ENCODE measurements at regions not wholly inside any gene's neighbourhood (a gene's known extent, or its start where the extent isn't known, plus 50 kb on each side); places are given as distances from the start of the nearest gene placed in this dataset.

DNA sequence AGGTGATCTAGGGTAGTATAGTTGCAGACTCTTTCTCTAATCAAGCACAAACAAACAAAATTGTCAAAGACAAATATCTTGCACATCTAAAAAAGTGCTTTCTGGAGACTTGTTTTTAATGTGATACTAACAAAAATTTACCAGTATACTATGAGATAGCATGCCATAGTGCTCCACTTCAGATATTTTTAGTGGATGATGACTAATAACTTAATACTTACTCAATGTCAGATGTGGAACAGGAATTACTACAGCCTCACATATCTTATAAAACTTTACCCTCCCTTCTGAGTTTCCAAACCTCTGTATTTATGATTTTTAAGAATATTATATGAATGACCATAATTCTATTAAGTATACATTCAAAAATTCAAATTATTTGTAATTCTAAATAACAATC, 1162.0 kb upstream of the SLC39A10 start:
- Histone ChIP-seq H3K9me3 (replicated peaks; ENCODE audit: insufficient read depth, low read length) (no peaks in the 10 kb centered on the region), H3K4me3 (ENCODE audit: low read length) (no peak overlapping the region), H3K27ac (ENCODE audit: low read length) (no peak overlapping the region), H2AFZ (ENCODE audit: low read length) (no peak overlapping the region), H4K20me1 (ENCODE audit: insufficient read depth, low read length) (no peaks in the 10 kb centered on the region), H3K79me2 (ENCODE audit: low read length) (no peaks in the 10 kb centered on the region), H3K4me1 (ENCODE audit: low read length) (no peaks in the 10 kb centered on the region), H3K4me2 (ENCODE audit: low read depth, low read length) (no peak overlapping the region), H3K36me3 (replicated peaks; ENCODE audit: insufficient read depth, low read length) (no peaks in the 10 kb centered on the region), H3F3A (ENCODE audit: insufficient read depth, low read length) (no peaks in the 10 kb centered on the region), H3K27me3 (replicated peaks; ENCODE audit: insufficient read depth, low read length) (no peaks in the 10 kb centered on the region), H3K9me2 (replicated peaks; ENCODE audit: insufficient read depth, low read length) (no peaks in the 10 kb centered on the region), H3K9ac (ENCODE audit: low read length) (no peak overlapping the region)
- no peak for DNase-seq
- TF ChIP-seq EZH2 (optimal IDR thresholded peaks at IDR 0.05; ENCODE audit: low read depth, low read length) = no peak
- TF ChIP-seq, protein P1, sequence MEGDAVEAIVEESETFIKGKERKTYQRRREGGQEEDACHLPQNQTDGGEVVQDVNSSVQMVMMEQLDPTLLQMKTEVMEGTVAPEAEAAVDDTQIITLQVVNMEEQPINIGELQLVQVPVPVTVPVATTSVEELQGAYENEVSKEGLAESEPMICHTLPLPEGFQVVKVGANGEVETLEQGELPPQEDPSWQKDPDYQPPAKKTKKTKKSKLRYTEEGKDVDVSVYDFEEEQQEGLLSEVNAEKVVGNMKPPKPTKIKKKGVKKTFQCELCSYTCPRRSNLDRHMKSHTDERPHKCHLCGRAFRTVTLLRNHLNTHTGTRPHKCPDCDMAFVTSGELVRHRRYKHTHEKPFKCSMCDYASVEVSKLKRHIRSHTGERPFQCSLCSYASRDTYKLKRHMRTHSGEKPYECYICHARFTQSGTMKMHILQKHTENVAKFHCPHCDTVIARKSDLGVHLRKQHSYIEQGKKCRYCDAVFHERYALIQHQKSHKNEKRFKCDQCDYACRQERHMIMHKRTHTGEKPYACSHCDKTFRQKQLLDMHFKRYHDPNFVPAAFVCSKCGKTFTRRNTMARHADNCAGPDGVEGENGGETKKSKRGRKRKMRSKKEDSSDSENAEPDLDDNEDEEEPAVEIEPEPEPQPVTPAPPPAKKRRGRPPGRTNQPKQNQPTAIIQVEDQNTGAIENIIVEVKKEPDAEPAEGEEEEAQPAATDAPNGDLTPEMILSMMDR (IDR thresholded peaks at IDR 0.05; ENCODE audit: low read length) = no peak
- TF ChIP-seq EZH2phosphoT487 (IDR thresholded peaks at IDR 0.05; ENCODE audit: low read length) = no peak

DNA sequence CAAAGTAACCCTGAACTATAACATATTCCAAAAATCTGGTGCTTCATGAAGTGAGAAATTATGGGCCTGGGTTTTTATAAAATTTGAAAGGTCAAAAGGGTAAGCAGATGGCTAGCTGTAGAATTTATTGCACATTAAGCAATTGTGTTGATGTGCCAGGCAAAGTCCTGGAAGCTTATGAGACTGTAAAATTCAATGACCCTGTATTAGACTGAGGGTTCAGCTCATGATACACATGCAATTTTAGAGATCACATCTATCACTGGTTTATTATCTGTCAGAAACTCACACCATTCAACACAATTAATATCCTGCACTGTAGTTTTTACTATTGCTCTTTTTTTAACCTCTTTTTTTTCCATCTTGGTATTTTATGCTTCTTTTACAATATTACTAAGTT, 1162.6 kb upstream of the SLC39A10 start:
- H3K4me1 ChIP-seq (ENCODE audit: low read length) = no peaks in the 10 kb centered on the region
- H3K4me3 ChIP-seq (ENCODE audit: low read length) = no peak overlapping the region
- H3K9me3 ChIP-seq (replicated peaks; ENCODE audit: insufficient read depth, low read length) = no peaks in the 10 kb centered on the region
- H3K9me2 ChIP-seq (replicated peaks; ENCODE audit: insufficient read depth, low read length) = no peaks in the 10 kb centered on the region
- TF ChIP-seq, protein P1 (IDR thresholded peaks at IDR 0.05; ENCODE audit: low read length) = no peak
- TF ChIP-seq EZH2 (optimal IDR thresholded peaks at IDR 0.05; ENCODE audit: low read depth, low read length) (no peak), EZH2phosphoT487 (IDR thresholded peaks at IDR 0.05; ENCODE audit: low read length) (no peak)
- no peak overlapping the region for H2AFZ ChIP-seq (ENCODE audit: low read length)
- H3K4me2 ChIP-seq (ENCODE audit: low read depth, low read length) = no peak overlapping the region
- H3K9ac ChIP-seq (ENCODE audit: low read length) = no peak overlapping the region
- no peaks in the 10 kb centered on the region for H4K20me1 ChIP-seq (ENCODE audit: insufficient read depth, low read length)
- no peaks in the 10 kb centered on the region for H3F3A ChIP-seq (ENCODE audit: insufficient read depth, low read length)
- H3K27ac ChIP-seq (ENCODE audit: low read length) = no peak overlapping the region
- no peaks in the 10 kb centered on the region for H3K79me2 ChIP-seq (ENCODE audit: low read length)
- H3K27me3 ChIP-seq (replicated peaks; ENCODE audit: insufficient read depth, low read length) = no peaks in the 10 kb centered on the region
- H3K36me3 ChIP-seq (replicated peaks; ENCODE audit: insufficient read depth, low read length) = no peaks in the 10 kb centered on the region
- DNase-seq = no peak

DNA sequence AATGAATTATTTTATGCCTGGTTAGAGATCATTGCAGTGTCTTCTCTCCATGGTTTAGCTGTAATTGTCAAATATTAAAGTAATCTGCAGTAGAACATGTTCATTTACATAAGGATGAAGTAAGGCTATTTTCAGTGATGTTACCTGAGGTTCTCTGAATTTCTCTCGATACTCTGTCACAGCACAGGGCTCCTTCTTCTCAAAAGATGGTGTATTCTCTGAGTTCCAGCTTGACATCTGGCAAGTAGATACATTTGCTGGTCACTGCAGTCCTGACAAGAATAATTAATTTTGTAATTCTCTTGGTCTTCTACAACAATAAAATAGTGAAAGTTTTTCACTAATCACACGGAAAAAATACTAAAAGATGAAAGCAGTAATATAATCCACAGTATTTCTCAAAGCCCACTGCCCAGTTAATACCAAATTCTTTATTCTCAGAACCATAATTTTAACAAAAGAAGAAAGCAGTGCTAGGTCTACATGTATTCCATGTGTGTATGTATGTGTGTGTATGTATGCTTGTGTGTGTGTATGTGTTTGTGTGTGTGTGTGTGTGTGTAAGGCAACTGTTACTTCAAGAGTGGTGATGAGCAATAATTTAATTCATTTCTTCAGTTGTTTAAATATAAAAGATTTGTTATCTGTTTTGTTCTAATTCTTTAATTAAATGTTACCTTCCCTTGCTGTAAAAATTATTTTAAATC, 1165.5 kb upstream of the SLC39A10 start:
- H2AFZ ChIP-seq (ENCODE audit: low read length) = no peak overlapping the region
- H3K27ac ChIP-seq (ENCODE audit: low read length) = no peak overlapping the region
- H3K79me2 ChIP-seq (ENCODE audit: low read length) = no peaks in the 10 kb centered on the region
- H3K9me3 ChIP-seq (replicated peaks; ENCODE audit: insufficient read depth, low read length) = no peaks in the 10 kb centered on the region
- H3F3A ChIP-seq (ENCODE audit: insufficient read depth, low read length) = no peaks in the 10 kb centered on the region
- no peak overlapping the region for H3K4me2 ChIP-seq (ENCODE audit: low read depth, low read length)
- H3K4me1 ChIP-seq (ENCODE audit: low read length) = no peaks in the 10 kb centered on the region
- DNase-seq = no peak
- H3K36me3 ChIP-seq (replicated peaks; ENCODE audit: insufficient read depth, low read length) = no peaks in the 10 kb centered on the region
- TF ChIP-seq EZH2phosphoT487 (IDR thresholded peaks at IDR 0.05; ENCODE audit: low read length) (no peak), EZH2 (optimal IDR thresholded peaks at IDR 0.05; ENCODE audit: low read depth, low read length) (no peak)
- TF ChIP-seq, protein P1 (IDR thresholded peaks at IDR 0.05; ENCODE audit: low read length) = no peak
- no peak overlapping the region for H3K9ac ChIP-seq (ENCODE audit: low read length)
- H3K4me3 ChIP-seq (ENCODE audit: low read length) = no peak overlapping the region
- no peaks in the 10 kb centered on the region for H3K27me3 ChIP-seq (replicated peaks; ENCODE audit: insufficient read depth, low read length)
- H3K9me2 ChIP-seq (replicated peaks; ENCODE audit: insufficient read depth, low read length) = no peaks in the 10 kb centered on the region
- H4K20me1 ChIP-seq (ENCODE audit: insufficient read depth, low read length) = no peaks in the 10 kb centered on the region
